ENCODE measurements at regions not wholly inside any gene's neighbourhood (a gene's known extent, or its start where the extent isn't known, plus 50 kb on each side); places are given as distances from the start of the nearest gene placed in this dataset.
A peak's percentile ranks its signal among the peaks of the same experiment; 100 is the strongest.
"Not testable (repeated sequence)": the region's sequence is repeated elsewhere in the genome, so short reads cannot be mapped to it uniquely, and the experiment has no call there.

DNA sequence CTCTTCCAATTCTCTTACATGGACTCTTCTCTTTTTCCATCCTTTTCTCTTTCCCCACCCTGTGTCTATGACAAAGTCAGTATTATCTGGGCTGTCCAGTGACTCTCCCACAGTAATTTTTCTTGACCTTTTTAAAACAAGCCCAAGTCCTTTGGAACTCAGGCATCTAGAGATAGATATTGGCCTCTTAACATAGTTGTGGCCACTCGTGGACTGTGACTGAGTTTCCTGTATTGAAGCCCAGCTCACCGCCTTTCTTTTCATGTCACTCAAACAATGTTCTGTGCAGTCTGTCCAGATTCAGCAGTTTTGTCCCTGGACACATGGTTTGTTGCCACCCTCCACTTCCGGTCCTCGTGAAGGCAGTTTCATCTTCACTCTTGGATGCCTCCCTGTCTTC is 110.9 kb upstream of the CDC14C start:
- DNase-seq (ENCODE audit: low read depth in 4 of 4, low spot score in 2 of 4), result no peak

- no peak for DNase-seq (ENCODE audit: low read depth in 4 of 4, low spot score in 2 of 4)
Observed at GRCh38 chr7:48822138-48822537, 102.2 kb upstream of the CDC14C start.

GRCh38 chr7:48832303-48832845 is 92.0 kb upstream of the CDC14C start:
- DNase-seq (ENCODE audit: low read depth in 4 of 4, low spot score in 2 of 4), result no peak

DNA sequence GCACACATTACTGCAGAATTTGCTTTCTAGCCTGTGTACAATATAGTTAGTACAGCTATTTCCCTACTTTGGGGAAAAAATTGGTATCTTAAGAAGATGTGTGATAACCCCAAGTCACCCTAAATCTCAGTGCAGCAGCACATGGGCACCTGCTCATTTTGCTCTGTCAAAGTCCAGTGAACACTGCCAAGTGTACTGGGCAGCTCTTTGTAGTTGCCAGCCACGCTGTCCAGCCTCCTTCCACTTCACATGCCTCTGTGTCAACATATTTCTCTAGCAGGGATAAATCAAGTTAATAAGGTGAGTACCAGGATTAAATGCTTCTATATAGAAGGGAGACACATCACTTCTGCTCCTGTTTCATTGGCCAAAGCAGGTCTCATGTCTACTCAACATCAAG is 87.1 kb upstream of the CDC14C start:
- DNase-seq (ENCODE audit: low read depth in 4 of 4, low spot score in 2 of 4), result no peak

GRCh38 chr7:48839108-48839507 is 85.2 kb upstream of the CDC14C start:
- DNase-seq (ENCODE audit: low read depth in 4 of 4, low spot score in 2 of 4), result no peak

DNA sequence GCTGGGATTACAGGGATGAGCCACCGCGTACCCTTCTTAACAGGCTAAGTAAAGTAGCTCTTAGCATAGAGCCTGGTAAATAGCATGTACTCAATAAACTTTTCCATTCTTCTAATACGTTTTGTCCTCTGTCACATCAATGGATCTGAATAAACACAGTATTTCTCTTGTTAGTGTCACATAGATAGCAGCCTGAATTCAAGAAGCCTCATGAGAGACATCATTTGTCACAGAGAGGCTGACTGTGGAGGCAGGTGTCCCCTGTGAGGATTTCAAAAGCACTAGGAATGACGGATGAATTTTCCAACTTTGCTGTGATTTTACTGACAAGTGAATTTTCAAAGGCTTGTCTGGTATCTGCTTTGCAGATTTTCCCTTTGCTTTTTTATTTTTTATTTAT is 82.6 kb upstream of the CDC14C start:
- no peak for DNase-seq (ENCODE audit: low read depth in 4 of 4, low spot score in 2 of 4)

GRCh38 chr7:48847917-48848316 is 76.4 kb upstream of the CDC14C start:
- DNase-seq (ENCODE audit: low read depth in 4 of 4, low spot score in 2 of 4), result peak in 2 of 4 donors; percentile 3 to 7

DNA sequence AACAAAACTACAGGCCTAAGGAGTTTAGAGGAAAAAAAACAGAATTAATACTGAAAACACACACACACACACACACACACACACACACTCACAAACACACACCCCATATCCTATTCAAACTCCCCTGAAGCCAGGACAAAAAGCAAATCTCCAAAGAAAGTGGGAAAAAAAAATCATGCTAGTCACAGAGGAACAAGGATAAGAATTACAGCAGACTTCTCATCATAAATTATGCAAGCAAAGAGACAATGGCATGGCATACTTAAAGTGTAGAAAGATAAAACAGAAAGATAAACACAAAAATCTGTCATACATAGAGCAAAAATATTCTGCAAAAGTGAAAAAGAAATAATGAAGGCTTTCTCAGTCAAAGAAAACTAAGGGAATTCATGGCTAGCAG is 63.9 kb upstream of the CDC14C start:
- DNase-seq (ENCODE audit: low read depth in 4 of 4, low spot score in 2 of 4), result not testable (repeated sequence)

DNA sequence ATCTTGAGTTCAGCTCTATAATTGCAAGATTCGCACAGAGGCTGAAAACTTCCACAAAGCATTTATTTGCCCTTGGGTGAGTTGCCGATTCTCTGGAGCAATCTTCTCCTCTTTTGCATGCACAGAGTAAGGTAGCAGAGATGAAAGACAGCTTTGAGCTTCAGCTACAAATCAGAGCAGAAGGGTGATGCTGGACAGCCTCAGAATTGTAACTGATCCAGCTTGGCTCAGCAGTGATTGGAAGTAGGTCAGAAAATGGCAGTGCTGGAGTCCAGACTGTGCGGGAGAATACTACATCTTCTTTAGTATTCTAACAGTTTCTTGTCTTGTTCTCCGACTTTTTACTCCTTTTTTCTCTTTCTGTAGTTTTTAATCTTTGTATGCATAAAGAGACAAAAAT is 55.4 kb upstream of the CDC14C start:
- DNase-seq (ENCODE audit: low read depth in 4 of 4, low spot score in 2 of 4), result no peak

- DNase-seq (ENCODE audit: low read depth in 4 of 4, low spot score in 2 of 4), result no peak
Observed at GRCh38 chr7:48872548-48872947, 51.8 kb upstream of the CDC14C start.

All from left renal cortex interstitium (tissue), 4 donors.